Testis (tissue), 2 donors: ENCODE measurements at regions not wholly inside any gene's neighbourhood (a gene's known extent, or its start where the extent isn't known, plus 50 kb on each side); places are given as distances from the start of the nearest gene placed in this dataset.

Experiments
- CTCF ChIP-seq, 3 experiments: fragments of 450-650 bp in 2 of 3; fragments of 200-600 bp in 1 of 3; sonication (generic) in 1 of 3; IDR thresholded peaks; one replicate each; pipeline ENCODE4 v1.5.1; 2016 to 2019; ENCODE audit warnings: antibody characterized with exemption in 3 of 3, mild to moderate bottlenecking in 2 of 3, moderate library complexity in 1 of 3
- POLR2A ChIP-seq: fragments of 450-650 bp; IDR thresholded peaks from one replicate; pipeline ENCODE4 v1.6.1; 2017; ENCODE audit warnings: antibody characterized with exemption, mild to moderate bottlenecking, moderate library complexity

DNA sequence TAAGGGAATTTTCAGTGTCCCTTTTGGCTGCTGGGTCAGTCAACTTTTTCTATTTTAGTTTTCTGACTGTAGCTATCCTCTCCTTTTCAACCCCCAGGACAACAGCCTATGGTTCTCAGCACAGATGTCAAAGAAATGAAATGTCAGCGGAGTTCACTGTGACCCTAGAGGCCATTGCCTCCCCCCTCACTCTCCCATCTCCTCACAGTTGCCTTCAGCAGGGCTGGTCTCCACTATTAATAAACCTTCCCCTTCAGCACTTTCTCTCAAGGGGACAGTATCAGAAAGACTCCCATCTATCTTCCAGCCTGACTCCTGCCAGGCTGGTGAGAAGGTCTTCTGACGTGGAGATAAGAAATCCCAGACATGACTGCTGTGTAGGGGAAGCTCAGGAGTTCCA, 137.1 kb upstream of the WSCD2 start:
- no peak for TF ChIP-seq CTCF (IDR thresholded peaks at IDR 0.05)
- no peak for TF ChIP-seq POLR2A
